T-cell (primary cell): ENCODE measurements at regions not wholly inside any gene's neighbourhood (a gene's known extent, or its start where the extent isn't known, plus 50 kb on each side); places are given as distances from the start of the nearest gene placed in this dataset.

Source experiments
- ATAC-seq, 4 experiments: fragments of 200-7000 bp in 3 of 4; fragments of 150-1000 bp in 1 of 4; cut with Tn5 transposase; replicated peaks in 1 of 4; 1 replicate in 3 of 4; 2 replicates in 1 of 4; pipeline ENCODE4 v1.10.0; 2021; ENCODE audit warnings: moderate library complexity in 3 of 4, mild to moderate bottlenecking in 2 of 4, moderate number of reproducible peaks in 1 of 4
- CTCF ChIA-PET, 2 donors: fragments of 300-600 bp; sonication (Branson Sonifier 250); formaldehyde crosslinking; loops; one replicate each; lab custom pipeline; 2022; ENCODE audit warnings: antibody characterized with exemption in 2 of 2; lab: Charles Lee
- POLR2A ChIA-PET, 2 donors: fragments of 300-600 bp; sonication (Branson Sonifier 250); formaldehyde crosslinking; loops; one replicate each; lab custom pipeline; 2022; ENCODE audit warnings: antibody characterized with exemption in 2 of 2; lab: Charles Lee
- DNase-seq, 35 experiments: peaks; one replicate each; pipeline versions ENCODE4 v3.0.0 to v3.0.0-alpha.2; 2013 to 2023
- H3K27ac ChIP-seq: one replicate; pipeline ENCODE4 v1.5.1; 2013; ENCODE audit warnings: low read length
- H3K27me3 ChIP-seq, 2 experiments: replicated peaks in 1 of 2; 1 replicate in 1 of 2; 2 replicates in 1 of 2; pipeline versions ENCODE4 v1.6.1 to v1.7.0; 2013; ENCODE audit warnings: low read length in 1 of 2, mixed read lengths in 1 of 2; ENCODE audit not compliant: control insufficient read depth in 2 of 2, insufficient read depth in 2 of 2; ENCODE audit errors: extremely low read depth in 1 of 2
- H3K36me3 ChIP-seq, 2 donors: 1 replicate in 1 of 2; 2 replicates in 1 of 2; pipeline versions ENCODE4 v1.6.1 to v1.7.0; 2013; ENCODE audit warnings: low read length in 1 of 2; ENCODE audit not compliant: control insufficient read depth in 2 of 2, insufficient read depth in 1 of 2; ENCODE audit errors: extremely low read depth in 1 of 2
- H3K4me1 ChIP-seq, 2 experiments: 1 replicate in 1 of 2; 2 replicates in 1 of 2; pipeline versions ENCODE4 v1.6.1 to v1.7.0; 2013; ENCODE audit warnings: low read length in 2 of 2, mixed read lengths in 1 of 2; ENCODE audit not compliant: insufficient read depth in 2 of 2, control insufficient read depth in 1 of 2; ENCODE audit errors: extremely low read depth in 1 of 2
- H3K4me3 ChIP-seq, 2 donors: 1 replicate in 1 of 2; 2 replicates in 1 of 2; pipeline versions ENCODE4 v1.5.1 to v1.7.0; 2013; ENCODE audit warnings: mild to moderate bottlenecking in 2 of 2, low read length in 1 of 2, moderate library complexity in 1 of 2; ENCODE audit not compliant: control insufficient read depth in 1 of 2; ENCODE audit errors: extremely low read depth in 1 of 2
- H3K9me3 ChIP-seq: 2 replicates; pipeline ENCODE4 v1.7.0; 2013
- H3K27ac Mint-ChIP-seq, 2 donors: one replicate each; pipeline ENCODE4 v1.8.0; 2020 to 2021; ENCODE audit warnings: mild to moderate bottlenecking in 2 of 2, mixed read lengths in 2 of 2
- H3K27me3 Mint-ChIP-seq, 2 donors: one replicate each; pipeline ENCODE4 v1.8.0; 2021 to 2022; ENCODE audit warnings: mixed read lengths in 2 of 2
- H3K36me3 Mint-ChIP-seq: one replicate; pipeline ENCODE4 v1.8.0; 2021; ENCODE audit warnings: mixed read lengths
- H3K4me1 Mint-ChIP-seq, 3 donors: one replicate each; pipeline ENCODE4 v1.8.0; 2020 to 2022; ENCODE audit warnings: mixed read lengths in 3 of 3, mild to moderate bottlenecking in 1 of 3
- H3K4me3 Mint-ChIP-seq, 3 donors: one replicate each; pipeline ENCODE4 v1.8.0; 2020 to 2022; ENCODE audit warnings: mild to moderate bottlenecking in 3 of 3, mixed read lengths in 3 of 3, moderate library complexity in 3 of 3
- H3K9me3 Mint-ChIP-seq, 3 donors: one replicate each; pipeline ENCODE4 v1.8.0; 2020 to 2022; ENCODE audit warnings: mixed read lengths in 3 of 3
- WGBS: methylation state at CpG from one replicate; pipeline ENCODE4 v1.1.5; 2013; ENCODE audit warnings: missing lambda C conversion rate; ENCODE audit not compliant: insufficient coverage; 5-methylcytosine and 5-hydroxymethylcytosine counted together

DNA sequence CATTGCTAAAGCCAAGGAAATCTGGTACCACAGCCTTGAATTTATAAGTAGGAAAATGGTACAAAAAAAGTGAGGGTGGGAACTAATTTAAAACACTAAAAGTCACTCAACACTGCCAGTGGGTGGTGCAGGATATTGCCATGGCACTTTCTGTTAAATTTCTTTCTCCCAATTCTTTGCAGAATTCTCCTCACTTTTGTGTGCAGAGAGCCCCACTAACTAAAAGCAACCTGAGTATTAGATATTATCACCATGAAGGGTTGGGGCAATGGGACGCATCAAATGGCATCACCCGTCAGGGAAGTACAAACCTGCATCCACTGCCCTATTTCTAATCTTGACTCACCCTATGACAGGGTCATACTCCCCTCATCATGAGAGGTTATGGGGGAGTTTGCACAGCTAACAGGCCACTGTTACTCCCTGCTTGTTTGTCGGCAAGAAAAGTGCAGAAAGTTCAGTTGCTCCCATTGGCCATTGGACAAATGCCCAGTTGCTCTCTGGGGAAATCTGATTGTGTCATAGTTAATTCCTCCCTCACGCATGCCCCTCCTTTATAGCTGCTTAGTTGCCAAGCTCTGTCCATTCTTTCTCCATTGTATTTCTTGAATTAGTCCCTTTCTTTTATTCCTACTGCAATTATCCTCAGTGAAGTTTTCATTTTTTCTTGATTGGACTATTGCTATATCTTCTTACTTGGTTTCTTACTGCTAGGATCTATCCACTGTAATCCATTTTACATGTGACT is 93.8 kb upstream of the BLID start:
- Histone ChIP-seq H3K9me3 (no peaks in the 10 kb centered on the region), H3K4me3 (no peak overlapping the region), H3K36me3 (no peaks in the 10 kb centered on the region), H3K27me3 (peaks cover 0 to 2% of the 10 kb centered on the region in 2 experiments), H3K4me1 (no peaks in the 10 kb centered on the region), H3K27ac (no peak overlapping the region)
- ChIA-PET CTCF (no interaction called here), POLR2A (interaction anchor here in 1 of 2 donors (0.6 kb wide), 1 partner anchor 21 kb away, joined by 4 read pairs; no protein-coding TSS in a partner anchor)
- Mint-ChIP-seq H3K4me1 (no peaks in the 10 kb centered on the region), H3K27ac (no peak overlapping the region), H3K27me3 (peaks cover 12 to 25% of the 10 kb centered on the region in 2 donors), H3K36me3 (no peaks in the 10 kb centered on the region), H3K9me3 (no peaks in the 10 kb centered on the region), H3K4me3 (no peak overlapping the region)
- DNase-seq (no peak), ATAC-seq (no peak)
- WGBS = no CpG with 5 or more reads among the region's 4 CpGs

DNA sequence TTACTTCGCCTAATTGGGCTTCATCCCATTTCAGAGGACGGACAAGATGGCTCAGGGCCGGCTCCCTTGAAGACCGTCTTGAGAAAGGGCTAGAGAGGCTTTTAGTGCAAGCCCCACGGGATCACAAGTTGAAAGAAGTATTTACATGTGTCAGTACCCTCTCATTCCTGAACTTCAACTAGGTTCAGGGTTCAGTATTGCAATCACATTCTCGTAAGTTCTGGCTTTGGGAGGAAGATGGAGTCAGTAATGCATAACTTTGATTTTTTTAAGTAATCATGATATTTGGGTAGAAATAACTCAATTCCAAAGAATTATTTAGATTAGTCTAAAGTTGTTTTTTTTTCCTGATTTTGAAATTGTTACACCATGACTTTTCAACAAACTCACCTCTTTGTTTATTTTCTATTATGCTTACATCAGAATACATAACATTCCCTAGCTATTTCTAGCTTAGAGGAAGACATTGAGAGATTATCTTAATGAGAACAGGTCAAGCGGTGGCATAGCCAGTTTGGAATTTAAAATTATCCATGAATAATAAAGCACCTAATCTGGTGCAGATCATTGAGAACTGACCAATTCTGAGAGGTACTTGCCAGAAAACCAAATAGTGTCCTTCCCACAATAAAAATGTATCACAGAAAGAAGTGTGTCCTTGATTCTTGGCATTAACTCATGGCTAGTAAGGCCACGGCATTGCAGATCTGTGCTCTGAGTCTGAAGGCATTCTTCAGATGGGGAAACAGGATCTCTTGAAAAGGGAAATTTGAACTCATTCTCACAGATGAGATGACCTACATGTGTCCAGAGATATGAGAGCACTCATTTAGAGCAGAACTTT is 92.1 kb upstream of the BLID start:
- Histone ChIP-seq H3K27ac (no peak overlapping the region), H3K36me3 (no peaks in the 10 kb centered on the region), H3K4me3 (no peak overlapping the region), H3K9me3 (no peaks in the 10 kb centered on the region), H3K4me1 (no peaks in the 10 kb centered on the region), H3K27me3 (peaks cover 0 to 5% of the 10 kb centered on the region in 2 experiments)
- Mint-ChIP-seq H3K9me3 (no peaks in the 10 kb centered on the region), H3K4me1 (no peaks in the 10 kb centered on the region), H3K27ac (no peak overlapping the region), H3K36me3 (no peaks in the 10 kb centered on the region), H3K27me3 (peaks cover 23 to 37% of the 10 kb centered on the region in 2 donors), H3K4me3 (no peak overlapping the region)
- ATAC-seq (no peak), DNase-seq (no peak)
- WGBS = 92% methylated on average over 2 of the region's 8 CpGs
- CTCF ChIA-PET = no interaction called here
- POLR2A ChIA-PET = no interaction called here

DNA sequence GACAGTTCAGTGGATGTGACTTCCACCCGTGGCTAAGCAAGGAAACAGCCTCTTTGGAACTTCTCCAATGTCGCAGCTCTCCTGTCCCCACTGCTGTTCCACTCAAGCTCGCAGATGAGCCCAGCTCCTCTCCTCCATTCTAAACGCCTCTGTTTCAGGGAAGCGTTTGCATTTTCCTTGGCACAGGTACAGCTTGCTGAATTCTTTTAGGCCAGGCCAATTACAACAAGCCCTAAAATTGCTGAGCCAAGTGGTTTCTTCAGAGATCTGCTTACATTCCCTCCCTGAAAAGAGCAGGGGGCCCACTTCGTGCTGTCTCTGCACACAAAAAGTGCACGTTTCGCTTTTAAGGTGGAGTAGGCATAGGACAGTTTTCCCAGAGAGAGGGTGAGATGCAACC is 91.5 kb upstream of the BLID start:
- CTCF ChIA-PET = no interaction called here
- no peak for ATAC-seq
- no peak overlapping the region for H3K4me3 Mint-ChIP-seq
- H3K27ac Mint-ChIP-seq = no peak overlapping the region
- Histone ChIP-seq H3K4me1 (no peaks in the 10 kb centered on the region), H3K27ac (no peak overlapping the region), H3K4me3 (no peak overlapping the region), H3K27me3 (peaks cover 0 to 8% of the 10 kb centered on the region in 2 experiments), H3K36me3 (no peaks in the 10 kb centered on the region), H3K9me3 (no peaks in the 10 kb centered on the region)
- POLR2A ChIA-PET = no interaction called here
- peaks cover 29 to 42% of the 10 kb centered on the region in 2 donors for H3K27me3 Mint-ChIP-seq
- DNase-seq = no peak
- 72% methylated on average over 8 of the region's 8 CpGs for WGBS
- H3K36me3 Mint-ChIP-seq = no peaks in the 10 kb centered on the region
- H3K9me3 Mint-ChIP-seq = no peaks in the 10 kb centered on the region
- no peaks in the 10 kb centered on the region for H3K4me1 Mint-ChIP-seq

DNA sequence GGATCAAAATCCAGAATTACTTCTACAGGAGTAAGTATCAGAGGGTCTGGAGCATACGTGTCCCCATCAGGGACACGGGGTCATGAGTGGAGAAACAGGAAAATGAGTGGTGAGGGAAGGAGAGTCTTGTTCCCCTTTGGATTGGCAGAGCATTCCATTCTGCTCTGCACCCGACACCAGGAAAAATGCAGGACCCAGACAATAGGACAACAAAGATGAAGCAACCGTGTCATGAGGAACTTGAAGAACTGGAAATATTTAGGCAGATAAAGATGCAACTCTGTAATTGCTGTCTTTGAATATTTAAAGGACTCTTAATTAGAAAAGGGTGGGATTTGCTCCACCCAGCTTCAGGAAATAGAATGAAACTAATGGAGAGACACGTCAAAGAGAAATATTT is 89.0 kb upstream of the BLID start:
- no peak for ATAC-seq
- no peak for DNase-seq
- ChIA-PET CTCF (no interaction called here), POLR2A (no interaction called here)
- H3K27ac Mint-ChIP-seq = no peak overlapping the region
- WGBS = 80% methylated on average over 4 of the region's 5 CpGs
- H3K27me3 Mint-ChIP-seq = peaks cover 35 to 50% of the 10 kb centered on the region in 2 donors
- no peaks in the 10 kb centered on the region for H3K36me3 ChIP-seq
- no peaks in the 10 kb centered on the region for H3K9me3 ChIP-seq
- no peak overlapping the region for H3K4me3 ChIP-seq
- no peaks in the 10 kb centered on the region for H3K4me1 Mint-ChIP-seq
- H3K27me3 ChIP-seq = peaks cover 0 to 6% of the 10 kb centered on the region in 2 experiments
- H3K36me3 Mint-ChIP-seq = no peaks in the 10 kb centered on the region
- no peaks in the 10 kb centered on the region for H3K9me3 Mint-ChIP-seq
- no peaks in the 10 kb centered on the region for H3K4me1 ChIP-seq
- no peak overlapping the region for H3K27ac ChIP-seq
- no peak overlapping the region for H3K4me3 Mint-ChIP-seq

DNA sequence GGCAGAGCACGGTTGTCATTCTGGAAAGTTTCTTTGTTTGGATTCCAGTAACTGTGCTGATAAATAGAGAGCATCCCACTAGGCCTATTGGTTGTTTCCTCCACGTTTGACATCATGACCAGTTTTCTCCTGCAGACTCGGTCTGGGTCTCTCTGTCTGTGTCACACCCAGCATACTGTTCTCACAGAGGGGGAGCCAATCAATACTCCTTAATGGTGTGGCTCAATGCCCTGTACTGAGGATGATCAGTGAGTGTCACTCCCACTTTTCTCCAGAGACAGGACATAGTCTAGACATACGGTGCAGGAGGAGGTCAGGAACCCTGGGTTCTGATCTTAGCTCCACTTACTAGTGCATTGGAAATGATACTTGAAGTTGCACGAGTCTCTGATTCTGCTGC is 88.2 kb upstream of the BLID start:
- POLR2A ChIA-PET = interaction anchor here in 1 of 2 donors (0.6 kb wide), 1 partner anchor 589 kb away, joined by 3 read pairs; no protein-coding TSS in a partner anchor

DNA sequence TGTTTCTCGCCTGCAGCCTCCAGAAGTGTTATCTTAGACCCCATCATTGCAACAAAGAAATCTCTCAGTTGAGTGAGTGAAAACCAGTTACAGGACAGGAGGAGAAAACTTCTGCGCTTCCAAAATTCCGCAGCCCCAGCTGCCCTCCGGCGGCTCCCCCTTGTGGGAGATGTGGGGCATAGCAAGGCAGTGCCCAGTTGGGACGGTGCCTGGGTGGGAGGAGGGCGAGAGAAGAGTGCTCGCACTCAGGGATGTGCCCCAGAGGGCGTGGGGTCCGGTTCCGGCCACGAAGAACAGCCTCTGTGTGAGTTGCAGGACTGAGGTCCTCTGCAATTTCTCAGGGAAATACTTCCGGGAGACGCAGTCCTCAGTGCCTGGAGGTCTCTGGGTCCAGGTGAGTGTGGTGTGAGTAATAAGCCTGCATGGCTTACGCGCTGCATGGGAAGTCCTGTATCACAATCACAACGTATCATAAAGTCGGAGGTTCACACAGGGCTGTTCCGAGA is 87.0 kb upstream of the BLID start:
- H3K36me3 ChIP-seq = no peaks in the 10 kb centered on the region
- no peak overlapping the region for H3K4me3 Mint-ChIP-seq
- CTCF ChIA-PET = interaction anchor here in 1 of 2 donors (0.7 kb wide), 1 partner anchor 548 kb away, joined by 3 read pairs; no protein-coding TSS in a partner anchor

More for the DNA sequence above, 88.2 kb upstream of the BLID start:
- H3K4me3 ChIP-seq = no peak overlapping the region
- Mint-ChIP-seq H3K27ac (no peak overlapping the region), H3K4me1 (no peaks in the 10 kb centered on the region), H3K9me3 (no peaks in the 10 kb centered on the region), H3K27me3 (peaks cover 34 to 50% of the 10 kb centered on the region in 2 donors), H3K4me3 (no peak overlapping the region), H3K36me3 (no peaks in the 10 kb centered on the region)
- H3K36me3 ChIP-seq = no peaks in the 10 kb centered on the region
- no peaks in the 10 kb centered on the region for H3K9me3 ChIP-seq
- H3K27ac ChIP-seq = no peak overlapping the region
- H3K4me1 ChIP-seq = no peaks in the 10 kb centered on the region
- ATAC-seq = no peak
- DNase-seq = no peak
- WGBS = 23% methylated on average over 2 of the region's 5 CpGs
- CTCF ChIA-PET = no interaction called here
- peaks cover 0 to 6% of the 10 kb centered on the region in 2 experiments for H3K27me3 ChIP-seq

More for the DNA sequence above, 87.0 kb upstream of the BLID start:
- POLR2A ChIA-PET = no interaction called here
- Mint-ChIP-seq H3K36me3 (no peaks in the 10 kb centered on the region), H3K27me3 (peaks cover 34 to 45% of the 10 kb centered on the region in 2 donors), H3K27ac (no peak overlapping the region), H3K9me3 (no peaks in the 10 kb centered on the region), H3K4me1 (no peaks in the 10 kb centered on the region)
- peak in 17 of 35 experiments; percentile 1 to 22 (median 5) for DNase-seq
- no peaks in the 10 kb centered on the region for H3K4me1 ChIP-seq
- ATAC-seq = peak in 2 of 4 experiments; percentile 43 to 47
- 38% methylated on average over 15 of the region's 19 CpGs for WGBS
- H3K4me3 ChIP-seq = no peak overlapping the region
- H3K27me3 ChIP-seq = peaks cover 0 to 6% of the 10 kb centered on the region in 2 experiments
- H3K27ac ChIP-seq = no peak overlapping the region
- no peaks in the 10 kb centered on the region for H3K9me3 ChIP-seq
